KMS-11 (cell line): ENCODE measurements at regions not wholly inside any gene's neighbourhood (a gene's known extent, or its start where the extent isn't known, plus 50 kb on each side); places are given as distances from the start of the nearest gene placed in this dataset.
"Not testable (repeated sequence)": the region's sequence is repeated elsewhere in the genome, so short reads cannot be mapped to it uniquely, and the experiment has no call there.

Experiments used
- H2AFZ ChIP-seq: fragments of 200-600 bp; sonication (generic); 2 replicates; pipeline ENCODE4 v1.6.1; 2016; ENCODE audit warnings: antibody characterized with exemption, mixed run types, low read depth
- H3K27ac ChIP-seq: fragments of 200-600 bp; sonication (generic); 2 replicates; pipeline ENCODE4 v1.6.1; 2016; ENCODE audit warnings: mild to moderate bottlenecking, mixed run types
- H3K27me3 ChIP-seq: fragments of 200-600 bp; sonication (generic); 2 replicates; pipeline ENCODE4 v1.6.1; 2017; ENCODE audit warnings: mild to moderate bottlenecking, low read depth, mixed run types, moderate library complexity; ENCODE audit not compliant: insufficient read depth
- H3K36me3 ChIP-seq: fragments of 200-600 bp; sonication (generic); 2 replicates; pipeline ENCODE4 v1.6.1; 2017; ENCODE audit warnings: mild to moderate bottlenecking, mixed run types; ENCODE audit not compliant: insufficient read depth
- H3K4me1 ChIP-seq: fragments of 200-600 bp; sonication (generic); 2 replicates; pipeline ENCODE4 v1.6.1; 2016; ENCODE audit warnings: mild to moderate bottlenecking, low read depth, mixed run types; ENCODE audit not compliant: poor library complexity, severe bottlenecking
- H3K4me2 ChIP-seq: fragments of 200-600 bp; sonication (generic); 2 replicates; pipeline ENCODE4 v1.7.0; 2016; ENCODE audit warnings: mild to moderate bottlenecking, mixed run types
- H3K4me3 ChIP-seq: fragments of 200-600 bp; sonication (generic); IDR thresholded peaks from 2 replicates; pipeline ENCODE4 v1.6.1; 2017; ENCODE audit warnings: low read depth, low read length, mixed read lengths; ENCODE audit not compliant: insufficient read depth
- H3K79me2 ChIP-seq: fragments of 200-600 bp; sonication (generic); 2 replicates; pipeline ENCODE4 v1.6.1; 2016; ENCODE audit warnings: low read depth, mixed run types; ENCODE audit not compliant: insufficient read depth
- H3K9ac ChIP-seq: fragments of 200-600 bp; sonication (generic); 2 replicates; pipeline ENCODE4 v1.6.1; 2016; ENCODE audit warnings: mild to moderate bottlenecking, mixed run types
- H4K20me1 ChIP-seq: fragments of 200-600 bp; sonication (generic); 2 replicates; pipeline ENCODE4 v1.6.1; 2016; ENCODE audit warnings: mild to moderate bottlenecking, mixed run types; ENCODE audit not compliant: insufficient read depth
- TF ChIP-seq, protein P1 (sequence below): fragments of 200-600 bp; sonication (generic); conservative IDR thresholded peaks from 2 replicates; pipeline ENCODE4 v1.6.1; 2017; ENCODE audit warnings: low read depth, mild to moderate bottlenecking, antibody characterized with exemption, low read length, moderate library complexity, mixed read lengths

DNA sequence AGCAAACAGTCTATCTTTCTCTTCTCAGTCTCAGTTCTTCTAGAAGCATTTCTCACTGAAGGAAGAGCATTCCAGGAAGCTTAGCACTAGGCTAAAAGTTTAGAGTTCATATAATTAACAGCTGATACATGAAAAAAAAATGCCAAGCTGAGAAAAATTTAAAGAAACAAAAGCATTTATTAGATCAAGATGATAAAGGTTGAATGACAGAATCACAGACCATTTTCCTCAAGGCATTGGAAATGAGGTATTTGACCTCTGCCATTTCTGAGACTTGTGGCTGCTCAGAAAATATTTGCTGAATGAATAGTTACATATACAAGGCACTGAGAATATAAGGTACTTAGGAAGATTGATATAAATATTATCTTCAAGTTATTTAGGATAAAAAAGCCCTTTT, 901.6 kb upstream of the GOT2 start:
- TF ChIP-seq, protein P1, sequence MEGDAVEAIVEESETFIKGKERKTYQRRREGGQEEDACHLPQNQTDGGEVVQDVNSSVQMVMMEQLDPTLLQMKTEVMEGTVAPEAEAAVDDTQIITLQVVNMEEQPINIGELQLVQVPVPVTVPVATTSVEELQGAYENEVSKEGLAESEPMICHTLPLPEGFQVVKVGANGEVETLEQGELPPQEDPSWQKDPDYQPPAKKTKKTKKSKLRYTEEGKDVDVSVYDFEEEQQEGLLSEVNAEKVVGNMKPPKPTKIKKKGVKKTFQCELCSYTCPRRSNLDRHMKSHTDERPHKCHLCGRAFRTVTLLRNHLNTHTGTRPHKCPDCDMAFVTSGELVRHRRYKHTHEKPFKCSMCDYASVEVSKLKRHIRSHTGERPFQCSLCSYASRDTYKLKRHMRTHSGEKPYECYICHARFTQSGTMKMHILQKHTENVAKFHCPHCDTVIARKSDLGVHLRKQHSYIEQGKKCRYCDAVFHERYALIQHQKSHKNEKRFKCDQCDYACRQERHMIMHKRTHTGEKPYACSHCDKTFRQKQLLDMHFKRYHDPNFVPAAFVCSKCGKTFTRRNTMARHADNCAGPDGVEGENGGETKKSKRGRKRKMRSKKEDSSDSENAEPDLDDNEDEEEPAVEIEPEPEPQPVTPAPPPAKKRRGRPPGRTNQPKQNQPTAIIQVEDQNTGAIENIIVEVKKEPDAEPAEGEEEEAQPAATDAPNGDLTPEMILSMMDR: no peak
- Histone ChIP-seq H3K4me1 (no peaks in the 10 kb centered on the region), H3K4me2 (no peak overlapping the region), H4K20me1 (no peaks in the 10 kb centered on the region), H2AFZ (no peak overlapping the region), H3K36me3 (no peaks in the 10 kb centered on the region), H3K27ac (no peak overlapping the region), H3K4me3 (no peak overlapping the region), H3K27me3 (no peaks in the 10 kb centered on the region), H3K79me2 (no peaks in the 10 kb centered on the region), H3K9ac (no peak overlapping the region)

DNA sequence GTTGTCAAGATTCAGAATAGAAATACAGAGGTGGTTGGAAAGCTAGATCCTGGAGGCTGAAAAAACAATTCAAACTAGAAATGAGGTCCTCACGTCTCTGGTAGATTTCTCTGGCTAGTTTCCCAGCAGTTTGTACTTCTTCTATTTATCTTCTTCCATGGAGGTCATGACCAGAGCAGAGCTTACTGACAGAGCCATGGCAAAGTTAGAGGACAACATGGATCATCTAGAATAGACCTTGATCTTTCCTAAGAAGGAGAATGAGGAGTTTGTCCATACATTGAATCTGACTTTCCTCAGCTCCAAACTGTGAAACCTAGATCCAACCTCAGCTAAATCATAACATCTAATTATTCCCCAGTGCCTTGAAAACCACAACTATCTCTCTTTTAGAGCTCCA, 900.8 kb upstream of the GOT2 start:
- H2AFZ ChIP-seq: no peak overlapping the region
- no peak overlapping the region for H3K9ac ChIP-seq
- H3K27me3 ChIP-seq: no peaks in the 10 kb centered on the region
- TF ChIP-seq, protein P1: no peak
- no peaks in the 10 kb centered on the region for H3K36me3 ChIP-seq
- no peak overlapping the region for H3K4me2 ChIP-seq
- no peaks in the 10 kb centered on the region for H3K79me2 ChIP-seq
- H3K4me1 ChIP-seq: no peaks in the 10 kb centered on the region
- no peaks in the 10 kb centered on the region for H4K20me1 ChIP-seq
- H3K27ac ChIP-seq: no peak overlapping the region
- no peak overlapping the region for H3K4me3 ChIP-seq

GRCh38 chr16:59634004-59634579, 900.0 kb upstream of the GOT2 start:
- no peak overlapping the region for H2AFZ ChIP-seq
- no peaks in the 10 kb centered on the region for H4K20me1 ChIP-seq
- H3K4me3 ChIP-seq: no peak overlapping the region
- H3K9ac ChIP-seq: no peak overlapping the region
- no peaks in the 10 kb centered on the region for H3K4me1 ChIP-seq
- no peaks in the 10 kb centered on the region for H3K36me3 ChIP-seq
- no peaks in the 10 kb centered on the region for H3K27me3 ChIP-seq
- TF ChIP-seq, protein P1: no peak
- no peak overlapping the region for H3K4me2 ChIP-seq
- no peaks in the 10 kb centered on the region for H3K79me2 ChIP-seq
- H3K27ac ChIP-seq: no peak overlapping the region

- TF ChIP-seq, protein P1: no peak
- Histone ChIP-seq H2AFZ (no peak overlapping the region), H3K4me1 (no peaks in the 10 kb centered on the region), H3K4me2 (no peak overlapping the region), H4K20me1 (no peaks in the 10 kb centered on the region), H3K27ac (no peak overlapping the region), H3K79me2 (no peaks in the 10 kb centered on the region), H3K27me3 (no peaks in the 10 kb centered on the region), H3K36me3 (no peaks in the 10 kb centered on the region), H3K9ac (no peak overlapping the region), H3K4me3 (no peak overlapping the region)
Observed at GRCh38 chr16:59632276-59632855, 898.2 kb upstream of the GOT2 start.

GRCh38 chr16:59624381-59624780, 890.3 kb upstream of the GOT2 start:
- not testable (repeated sequence) for H3K4me3 ChIP-seq, H3K4me1 ChIP-seq, H3K36me3 ChIP-seq, H2AFZ ChIP-seq, H3K4me2 ChIP-seq, H3K9ac ChIP-seq, H3K27ac ChIP-seq, H3K79me2 ChIP-seq, H4K20me1 ChIP-seq, H3K27me3 ChIP-seq
